Hepatocyte (in vitro differentiated cells): ENCODE measurements at regions not wholly inside any gene's neighbourhood (a gene's known extent, or its start where the extent isn't known, plus 50 kb on each side); places are given as distances from the start of the nearest gene placed in this dataset.
A peak's percentile ranks its signal among the peaks of the same experiment; 100 is the strongest.
"Not testable (repeated sequence)": the region's sequence is repeated elsewhere in the genome, so short reads cannot be mapped to it uniquely, and the experiment has no call there.

Experiments
- DNase-seq: peaks from one replicate; pipeline ENCODE4 v3.0.0-alpha.2; 2016; ENCODE audit warnings: low spot score
- H2AFZ ChIP-seq: fragments of 200-600 bp; sonication (generic); 2 replicates; pipeline ENCODE4 v1.6.0; 2016; ENCODE audit warnings: antibody characterized with exemption, mild to moderate bottlenecking
- H3K27ac ChIP-seq: fragments of 200-600 bp; sonication (generic); 2 replicates; pipeline ENCODE4 v1.5.1; 2016; ENCODE audit warnings: mild to moderate bottlenecking
- H3K27me3 ChIP-seq: fragments of 200-600 bp; sonication (generic); 2 replicates; pipeline ENCODE4 v1.6.1; 2016
- H3K36me3 ChIP-seq: fragments of 200-600 bp; sonication (generic); replicated peaks from 2 replicates; pipeline ENCODE4 v1.5.1; 2016; ENCODE audit warnings: low read depth; ENCODE audit not compliant: insufficient read depth
- H3K4me1 ChIP-seq: fragments of 200-600 bp; sonication (generic); 2 replicates; pipeline ENCODE4 v1.5.1; 2016; ENCODE audit warnings: mild to moderate bottlenecking, moderate library complexity; ENCODE audit not compliant: insufficient read depth
- H3K4me2 ChIP-seq: fragments of 200-600 bp; sonication (generic); 2 replicates; pipeline ENCODE4 v1.6.0; 2016
- H3K4me3 ChIP-seq: fragments of 200-600 bp; sonication (generic); 2 replicates; pipeline ENCODE4 v1.5.1; 2016; ENCODE audit warnings: mild to moderate bottlenecking
- H3K79me2 ChIP-seq: fragments of 200-600 bp; sonication (generic); 2 replicates; pipeline ENCODE4 v1.6.0; 2017; ENCODE audit warnings: mild to moderate bottlenecking
- H3K9me2 ChIP-seq: fragments of 200-600 bp; sonication (generic); replicated peaks from 2 replicates; pipeline ENCODE4 v1.6.0; 2017; ENCODE audit warnings: mild to moderate bottlenecking; ENCODE audit not compliant: insufficient read depth
- H3K9me3 ChIP-seq: fragments of 200-600 bp; sonication (generic); 2 replicates; pipeline ENCODE4 v1.5.1; 2016; ENCODE audit warnings: low read depth, mild to moderate bottlenecking
- H4K20me1 ChIP-seq: fragments of 200-600 bp; sonication (generic); 2 replicates; pipeline ENCODE4 v1.6.0; 2016; ENCODE audit warnings: mild to moderate bottlenecking; ENCODE audit not compliant: insufficient read depth, poor library complexity, severe bottlenecking
- CTCF ChIP-seq: fragments of 200-600 bp; sonication (generic); IDR thresholded peaks from 2 replicates; pipeline ENCODE4 v1.5.1; 2016; ENCODE audit warnings: antibody characterized with exemption, mild to moderate bottlenecking; ENCODE audit not compliant: poor library complexity
- EZH2 ChIP-seq: fragments of 200-600 bp; sonication (generic); IDR thresholded peaks from 2 replicates; pipeline ENCODE4 v1.6.1; 2016; ENCODE audit warnings: antibody characterized with exemption, mild to moderate bottlenecking, borderline replicate concordance
- EZH2phosphoT487 ChIP-seq: fragments of 200-600 bp; sonication (generic); IDR thresholded peaks from one replicate; pipeline ENCODE4 v1.6.1; 2018; ENCODE audit warnings: antibody characterized with exemption, mild to moderate bottlenecking, low read depth, moderate library complexity; ENCODE audit not compliant: unreplicated experiment, severe bottlenecking
- WGBS: methylation state at CpG from one replicate; pipeline ENCODE4 v1.1.6; 2016; ENCODE audit warnings: low lambda C conversion rate; ENCODE audit errors: missing lambda C conversion rate; 5-methylcytosine and 5-hydroxymethylcytosine counted together

- TF ChIP-seq CTCF (no peak), EZH2 (no peak), EZH2phosphoT487 (no peak)
- no peak overlapping the region for H3K27ac ChIP-seq
- 88% methylated on average over 2 of the region's 2 CpGs for WGBS
- H3K4me3 ChIP-seq, result no peak overlapping the region
- H2AFZ ChIP-seq, result no peak overlapping the region
- no peaks in the 10 kb centered on the region for H3K27me3 ChIP-seq
- no peaks in the 10 kb centered on the region for H3K36me3 ChIP-seq
- no peaks in the 10 kb centered on the region for H3K9me3 ChIP-seq
- H3K4me1 ChIP-seq, result no peaks in the 10 kb centered on the region
- H3K4me2 ChIP-seq, result no peak overlapping the region
- DNase-seq, result no peak
- H3K9me2 ChIP-seq, result no peaks in the 10 kb centered on the region
- H3K79me2 ChIP-seq, result no peaks in the 10 kb centered on the region
- H4K20me1 ChIP-seq, result no peaks in the 10 kb centered on the region
Measured at GRCh38 chr2:163138947-163139346, 300.4 kb upstream of the KCNH7 start.

- H3K4me1 ChIP-seq, result no peaks in the 10 kb centered on the region
- no peaks in the 10 kb centered on the region for H3K9me3 ChIP-seq
- H2AFZ ChIP-seq, result no peak overlapping the region
- no peaks in the 10 kb centered on the region for H3K36me3 ChIP-seq
- no peaks in the 10 kb centered on the region for H4K20me1 ChIP-seq
- 78% methylated on average over 1 of the region's 1 CpG for whole genome bisulfite sequencing
- no peak for DNase-seq
- no peaks in the 10 kb centered on the region for H3K27me3 ChIP-seq
- no peaks in the 10 kb centered on the region for H3K79me2 ChIP-seq
- TF ChIP-seq CTCF (no peak), EZH2 (no peak), EZH2phosphoT487 (no peak)
- no peaks in the 10 kb centered on the region for H3K9me2 ChIP-seq
- H3K4me2 ChIP-seq, result no peak overlapping the region
- H3K4me3 ChIP-seq, result no peak overlapping the region
- no peak overlapping the region for H3K27ac ChIP-seq
Measured at GRCh38 chr2:163135256-163135655, 296.7 kb upstream of the KCNH7 start.

GRCh38 chr2:163133602-163134001, 295.0 kb upstream of the KCNH7 start:
- Histone ChIP-seq H3K9me3 (no peaks in the 10 kb centered on the region), H3K4me2 (no peak overlapping the region), H3K79me2 (no peaks in the 10 kb centered on the region), H3K27ac (no peak overlapping the region), H4K20me1 (no peaks in the 10 kb centered on the region), H3K36me3 (no peaks in the 10 kb centered on the region), H2AFZ (no peak overlapping the region), H3K27me3 (no peaks in the 10 kb centered on the region), H3K4me3 (no peak overlapping the region), H3K9me2 (no peaks in the 10 kb centered on the region), H3K4me1 (no peaks in the 10 kb centered on the region)
- TF ChIP-seq EZH2phosphoT487, result no peak
- no peak for TF ChIP-seq CTCF
- no peak for TF ChIP-seq EZH2
- no peak for DNase-seq

- Histone ChIP-seq H3K9me3 (no peaks in the 10 kb centered on the region), H3K4me1 (no peaks in the 10 kb centered on the region), H4K20me1 (no peaks in the 10 kb centered on the region), H2AFZ (no peak overlapping the region), H3K4me2 (no peak overlapping the region), H3K36me3 (no peaks in the 10 kb centered on the region), H3K27ac (no peak overlapping the region), H3K27me3 (no peaks in the 10 kb centered on the region), H3K4me3 (no peak overlapping the region), H3K9me2 (no peaks in the 10 kb centered on the region), H3K79me2 (no peaks in the 10 kb centered on the region)
- DNase-seq, result no peak
- 14% methylated on average over 3 of the region's 3 CpGs for WGBS
- TF ChIP-seq CTCF (peak; percentile 76), EZH2 (no peak)
Measured at GRCh38 chr2:163132850-163133249, 294.3 kb upstream of the KCNH7 start.

- H3K36me3 ChIP-seq, H3K9me3 ChIP-seq, H2AFZ ChIP-seq, H3K79me2 ChIP-seq, H3K9me2 ChIP-seq, H3K27ac ChIP-seq, H3K4me1 ChIP-seq, DNase-seq, H3K27me3 ChIP-seq, H3K4me3 ChIP-seq, H3K4me2 ChIP-seq, H4K20me1 ChIP-seq: not testable (repeated sequence)
- WGBS, result 88% methylated on average over 2 of the region's 2 CpGs
Measured at GRCh38 chr2:163132207-163132606, 293.6 kb upstream of the KCNH7 start.
